Loucy (cell line): ENCODE measurements at regions not wholly inside any gene's neighbourhood (a gene's known extent, or its start where the extent isn't known, plus 50 kb on each side); places are given as distances from the start of the nearest gene placed in this dataset.

Experiments used
- CTCF ChIP-seq: fragments of 200-600 bp; sonication (generic); conservative IDR thresholded peaks from 2 replicates; pipeline ENCODE4 v1.5.1; 2014; ENCODE audit warnings: mild to moderate bottlenecking, antibody characterized with exemption, low read length
- EZH2phosphoT487 ChIP-seq: fragments of 200-600 bp; IDR thresholded peaks from 2 replicates; pipeline ENCODE4 v1.6.1; 2018; ENCODE audit warnings: antibody characterized with exemption, mild to moderate bottlenecking, moderate library complexity, borderline replicate concordance

DNA sequence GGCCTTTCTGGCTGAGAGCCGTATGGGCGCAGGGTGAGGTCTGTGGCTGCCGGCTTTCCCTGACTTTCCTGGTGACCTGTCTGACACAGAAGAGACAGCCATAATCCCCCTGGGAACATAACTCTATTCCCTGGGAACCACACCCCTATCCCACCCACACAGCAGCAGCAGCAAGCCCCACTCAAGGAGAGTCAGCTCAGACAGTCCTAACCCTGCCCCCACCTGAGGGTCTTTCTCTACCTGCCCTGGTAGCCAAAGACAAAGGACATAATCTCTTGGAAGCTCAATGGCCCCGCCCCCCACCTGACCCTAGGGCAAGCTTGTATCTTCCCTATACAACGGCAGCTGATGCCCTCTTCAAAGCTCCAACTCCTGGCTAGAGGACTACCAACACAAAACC is 74.6 kb downstream of the PABPC4L start:
- TF ChIP-seq CTCF (no peak), EZH2phosphoT487 (no peak)
